GM12878 (cell line): ENCODE measurements at regions not wholly inside any gene's neighbourhood (a gene's known extent, or its start where the extent isn't known, plus 50 kb on each side); places are given as distances from the start of the nearest gene placed in this dataset.

ENCODE experiments used
- ATAC-seq: fragments of 200-7000 bp; cut with Tn5 transposase; 3 replicates; pipeline ENCODE4 v1.9.1; 2020; ENCODE audit warnings: mild to moderate bottlenecking, moderate library complexity
- BruUV-seq: library from RNA; stranded (reverse); fragments of 400-500 nt; replicated peaks from 2 replicates; lab custom pipeline; 2021; lab: Mats Ljungman, UMichigan
- CTCF ChIA-PET: fragments of 300-600 bp; sonication (Branson Sonifier 250); formaldehyde crosslinking; extraction: SDS; loops from one replicate; lab custom pipeline; 2021; ENCODE audit warnings: inconsistent platforms; lab: Yijun Ruan, JAX
- POLR2A ChIA-PET: fragments of 350-600 bp; formaldehyde crosslinking; extraction: SDS; loops from one replicate; lab custom pipeline; 2021; ENCODE audit warnings: inconsistent platforms; lab: Charles Lee
- RAD21 ChIA-PET: fragments of 300-600 bp; sonication (Branson Sonifier 250); formaldehyde crosslinking; loops from one replicate; lab custom pipeline; 2023; ENCODE audit warnings: antibody characterized with exemption; ENCODE audit not compliant: unreplicated experiment; lab: Charles Lee
- SMC1A ChIA-PET: fragments of 300-600 bp; sonication (Branson Sonifier 250); formaldehyde crosslinking; loops from one replicate; lab custom pipeline; 2023; ENCODE audit not compliant: unreplicated experiment, uncharacterized antibody; lab: Charles Lee
- DNase-seq: peaks from one replicate; pipeline ENCODE4 v3.0.0-alpha.2; 2011; ENCODE audit warnings: low read depth, low spot score
- FAIRE-seq: peaks from 3 replicates; lab custom pipeline; 2011; peaks lifted over from hg19 to GRCh38; lab: Jason Lieb, UNC
- H2AFZ ChIP-seq: 2 replicates; pipeline ENCODE4 v1.6.0; 2011; ENCODE audit warnings: low read depth, low read length, control low read depth; ENCODE audit not compliant: control insufficient read depth
- H3K27ac ChIP-seq: 2 replicates; pipeline ENCODE4 v1.5.1; 2011; ENCODE audit warnings: control low read depth; ENCODE audit not compliant: control insufficient read depth, insufficient read depth
- H3K27me3 ChIP-seq, 2 experiments: replicated peaks in 1 of 2; 2 replicates each; pipeline versions ENCODE4 v1.6.0 to v1.6.1; 2011; ENCODE audit warnings: low read length in 1 of 2; ENCODE audit not compliant: control insufficient read depth in 2 of 2, insufficient read depth in 2 of 2
- H3K36me3 ChIP-seq, 2 experiments: 2 replicates each; pipeline ENCODE4 v1.5.1; 2011; ENCODE audit warnings: low read length in 1 of 2; ENCODE audit not compliant: control insufficient read depth in 2 of 2, insufficient read depth in 2 of 2
- H3K4me1 ChIP-seq: 2 replicates; pipeline ENCODE4 v1.6.1; 2011; ENCODE audit warnings: mild to moderate bottlenecking, low read length, moderate library complexity, mixed read lengths; ENCODE audit not compliant: control insufficient read depth, insufficient read depth
- H3K4me2 ChIP-seq: 2 replicates; pipeline ENCODE4 v1.6.0; 2011; ENCODE audit warnings: control low read depth; ENCODE audit not compliant: control insufficient read depth, insufficient read depth
- H3K4me3 ChIP-seq: fragments of 200-600 bp; sonication (generic); 2 replicates; pipeline ENCODE4 v1.5.1; 2016
- H3K79me2 ChIP-seq: 2 replicates; pipeline ENCODE4 v1.6.0; 2011; ENCODE audit warnings: low read length; ENCODE audit not compliant: control insufficient read depth, insufficient read depth
- H3K9ac ChIP-seq: 2 replicates; pipeline ENCODE4 v1.8.0; 2011; ENCODE audit warnings: low read length, control low read depth, mixed read lengths; ENCODE audit not compliant: control insufficient read depth, insufficient read depth
- H3K9me3 ChIP-seq: replicated peaks from 3 replicates; pipeline ENCODE4 v1.5.1; 2011; ENCODE audit warnings: mild to moderate bottlenecking, low read length; ENCODE audit not compliant: control insufficient read depth, insufficient read depth
- H4K20me1 ChIP-seq: 2 replicates; pipeline ENCODE4 v1.6.0; 2011; ENCODE audit not compliant: control insufficient read depth, insufficient read depth
- BACH1 ChIP-seq: fragments of 450-650 bp; IDR thresholded peaks from 2 replicates; pipeline ENCODE4 v1.6.1; 2017; ENCODE audit warnings: mild to moderate bottlenecking, borderline replicate concordance
- CHD4 ChIP-seq: fragments of 200-600 bp; sonication (generic); IDR thresholded peaks from 2 replicates; pipeline ENCODE4 v1.6.1; 2016; ENCODE audit warnings: mild to moderate bottlenecking
- IRF4 ChIP-seq: IDR thresholded peaks from 2 replicates; pipeline ENCODE4 v1.6.1; 2011; ENCODE audit warnings: low read depth, low read length
- NFYA ChIP-seq: IDR thresholded peaks from 2 replicates; pipeline ENCODE4 v1.6.1; 2011; ENCODE audit warnings: low read depth, mild to moderate bottlenecking, low read length, improper control_type of control experiment, borderline replicate concordance
- SMARCA5 ChIP-seq: fragments of 450-650 bp; IDR thresholded peaks from 2 replicates; pipeline ENCODE4 v1.6.1; 2017; ENCODE audit warnings: mild to moderate bottlenecking
- USF1 ChIP-seq: IDR thresholded peaks from 2 replicates; pipeline ENCODE4 v1.6.1; 2011; ENCODE audit warnings: borderline replicate concordance, low read depth, mild to moderate bottlenecking, moderate library complexity, mixed read lengths, low read length; ENCODE audit not compliant: insufficient read depth; ENCODE audit errors: extremely low read length
- WRNIP1 ChIP-seq: IDR thresholded peaks from 2 replicates; pipeline ENCODE4 v1.6.1; 2011; ENCODE audit warnings: low read depth, low read length, improper control_type of control experiment, borderline replicate concordance
- WGBS: methylation state at CpG from one replicate; pipeline ENCODE4 v1.1.6; 2016; ENCODE audit warnings: low lambda C conversion rate; ENCODE audit not compliant: insufficient replicate concordance, insufficient coverage; ENCODE audit errors: missing lambda C conversion rate; 5-methylcytosine and 5-hydroxymethylcytosine counted together
- in situ Hi-C: fragments of 300-500 bp; cut with MboI; formaldehyde crosslinking; loops from 9 replicates; pipeline ENCODE4 v1.14.3; 2018; ENCODE audit warnings: mixed read lengths
- intact Hi-C: fragments of 100-400 bp; cut with micrococcal nuclease; formaldehyde crosslinking; loops from one replicate; pipeline ENCODE4 v1.14.2; 2022; ENCODE audit not compliant: unreplicated experiment

GRCh38 chr1:4124631-4125145 is 224.6 kb upstream of the C1orf174 start:
- BruUV-seq, result no TSS peak
- no peaks in the 10 kb centered on the region for H3K4me1 ChIP-seq
- WGBS, result 25% methylated on average over 6 of the region's 6 CpGs
- H3K27me3 ChIP-seq, result no peaks in the 10 kb centered on the region
- H3K36me3 ChIP-seq, result no peaks in the 10 kb centered on the region
- H4K20me1 ChIP-seq, result no peaks in the 10 kb centered on the region
- no peak overlapping the region for H3K27ac ChIP-seq
- H2AFZ ChIP-seq, result no peak overlapping the region
- SMC1A ChIA-PET, result no interaction called here
- H3K4me3 ChIP-seq, result no peak overlapping the region
- no peak for TF ChIP-seq IRF4
- ATAC-seq (no peak), FAIRE-seq (no peak), DNase-seq (no peak)
- no peak overlapping the region for H3K4me2 ChIP-seq
- in situ Hi-C loops, result no loop called here
- CTCF ChIA-PET, result no interaction called here
- intact Hi-C loops, result no loop called here
- no peaks in the 10 kb centered on the region for H3K79me2 ChIP-seq
- POLR2A ChIA-PET, result no interaction called here
- H3K9ac ChIP-seq, result no peak overlapping the region
- RAD21 ChIA-PET, result no interaction called here
- H3K9me3 ChIP-seq, result no peaks in the 10 kb centered on the region

- Histone ChIP-seq H3K4me3 (no peak overlapping the region), H4K20me1 (no peaks in the 10 kb centered on the region), H3K4me1 (no peaks in the 10 kb centered on the region), H3K9ac (no peak overlapping the region), H3K27me3 (no peaks in the 10 kb centered on the region), H3K27ac (no peak overlapping the region), H3K79me2 (no peaks in the 10 kb centered on the region), H3K36me3 (no peaks in the 10 kb centered on the region), H3K4me2 (no peak overlapping the region), H3K9me3 (no peaks in the 10 kb centered on the region; the same call in 2 of the 3 replicates), H2AFZ (no peak overlapping the region)
- DNase-seq (no peak), ATAC-seq (no peak), FAIRE-seq (no peak)
- ChIA-PET CTCF (no interaction called here), SMC1A (no interaction called here), POLR2A (no interaction called here), RAD21 (no interaction called here)
- no peak for TF ChIP-seq WRNIP1
- TF ChIP-seq NFYA, result no peak
- no peak for TF ChIP-seq SMARCA5
- TF ChIP-seq USF1, result no peak
- TF ChIP-seq BACH1, result no peak
- no peak for TF ChIP-seq CHD4
- in situ Hi-C loops, result no loop called here
- 56% methylated on average over 9 of the region's 9 CpGs for WGBS
- no TSS peak for BruUV-seq
- intact Hi-C loops, result no loop called here
These were observed 226.2 kb upstream of the C1orf174 start for GRCh38 chr1:4126251-4126650.
